H9 (cell line): ENCODE measurements at regions not wholly inside any gene's neighbourhood (a gene's known extent, or its start where the extent isn't known, plus 50 kb on each side); places are given as distances from the start of the nearest gene placed in this dataset.

Experiments used
- DNase-seq: peaks from one replicate; pipeline ENCODE4 v3.0.0-alpha.2; 2017
- H2AFZ ChIP-seq: one replicate; pipeline ENCODE4 v1.6.1; 2013; ENCODE audit warnings: mild to moderate bottlenecking, low read length, control low read depth, moderate library complexity
- H2AK5ac ChIP-seq: 2 replicates; pipeline ENCODE4 v1.6.1; 2013; ENCODE audit warnings: low read length, control low read depth, mixed read lengths; ENCODE audit not compliant: insufficient read length
- H2BK120ac ChIP-seq: one replicate; pipeline ENCODE4 v1.6.1; 2013; ENCODE audit warnings: low read depth, mild to moderate bottlenecking, low read length, control low read depth, inconsistent platforms; ENCODE audit not compliant: poor library complexity, severe bottlenecking
- H2BK12ac ChIP-seq: 2 replicates; pipeline ENCODE4 v1.6.1; 2013; ENCODE audit warnings: low read length, control low read depth, mixed read lengths, low read depth; ENCODE audit not compliant: insufficient read length
- H2BK15ac ChIP-seq: 2 replicates; pipeline ENCODE4 v1.6.1; 2013; ENCODE audit warnings: low read depth, low read length, control low read depth
- H2BK20ac ChIP-seq: one replicate; pipeline ENCODE4 v1.6.1; 2013; ENCODE audit warnings: low read depth, mild to moderate bottlenecking, low read length, control low read depth, inconsistent platforms; ENCODE audit not compliant: poor library complexity, severe bottlenecking
- H2BK5ac ChIP-seq: 2 replicates; pipeline ENCODE4 v1.6.1; 2013; ENCODE audit warnings: low read length, control low read depth, mixed read lengths; ENCODE audit not compliant: insufficient read length
- H3K14ac ChIP-seq: 2 replicates; pipeline ENCODE4 v1.6.1; 2013; ENCODE audit warnings: low read length, control low read depth; ENCODE audit not compliant: insufficient read depth
- H3K18ac ChIP-seq: 2 replicates; pipeline ENCODE4 v1.6.1; 2013; ENCODE audit warnings: low read depth, mild to moderate bottlenecking, mixed read lengths, low read length, control low read depth; ENCODE audit not compliant: insufficient read length
- H3K23ac ChIP-seq: 2 replicates; pipeline ENCODE4 v1.6.1; 2013; ENCODE audit warnings: low read length, control low read depth, mixed read lengths, low read depth; ENCODE audit not compliant: insufficient read length
- H3K23me2 ChIP-seq: 2 replicates; pipeline ENCODE4 v1.6.1; 2013; ENCODE audit warnings: low read depth, mild to moderate bottlenecking, mixed read lengths, low read length, control low read depth; ENCODE audit not compliant: insufficient read length, poor library complexity, severe bottlenecking
- H3K27ac ChIP-seq: 2 replicates; pipeline ENCODE4 v1.5.1; 2013; ENCODE audit warnings: low read length, control low read depth, mixed read lengths, low read depth; ENCODE audit not compliant: insufficient read length
- H3K27me3 ChIP-seq: 2 replicates; pipeline ENCODE4 v1.6.1; 2013; ENCODE audit warnings: low read length, control low read depth, inconsistent platforms; ENCODE audit not compliant: insufficient read depth
- H3K4ac ChIP-seq: 2 replicates; pipeline ENCODE4 v1.6.1; 2013; ENCODE audit warnings: low read depth, mild to moderate bottlenecking, control low read depth, inconsistent platforms, low read length, moderate library complexity
- H3K4me1 ChIP-seq: 2 replicates; pipeline ENCODE4 v1.6.1; 2013; ENCODE audit warnings: low read length, control low read depth, inconsistent platforms; ENCODE audit not compliant: insufficient read depth
- H3K4me2 ChIP-seq: 2 replicates; pipeline ENCODE4 v1.6.1; 2013; ENCODE audit warnings: low read length, control low read depth, mixed read lengths; ENCODE audit not compliant: insufficient read length, insufficient read depth
- H3K56ac ChIP-seq: 2 replicates; pipeline ENCODE4 v1.6.1; 2013; ENCODE audit warnings: low read depth, mild to moderate bottlenecking, mixed read lengths, low read length, control low read depth; ENCODE audit not compliant: insufficient read length
- H3K79me1 ChIP-seq: 2 replicates; pipeline ENCODE4 v1.6.1; 2013; ENCODE audit warnings: low read depth, mild to moderate bottlenecking, moderate library complexity, low read length, control low read depth, inconsistent platforms; ENCODE audit not compliant: insufficient read depth, poor library complexity, severe bottlenecking
- H3K79me2 ChIP-seq: 2 replicates; pipeline ENCODE4 v1.6.1; 2013; ENCODE audit warnings: low read length, control low read depth, inconsistent platforms; ENCODE audit not compliant: insufficient read depth
- H3K9ac ChIP-seq: 2 replicates; pipeline ENCODE4 v1.6.1; 2013; ENCODE audit warnings: low read length, control low read depth, mixed read lengths; ENCODE audit not compliant: insufficient read length; ENCODE audit errors: extremely low read depth
- H3K9me3 ChIP-seq: one replicate; pipeline ENCODE4 v1.6.1; 2013; ENCODE audit warnings: low read depth, low read length, inconsistent platforms; ENCODE audit not compliant: control insufficient read depth
- H3T11ph ChIP-seq: one replicate; pipeline ENCODE4 v1.6.1; 2013; ENCODE audit warnings: mild to moderate bottlenecking, low read length, control low read depth, inconsistent platforms
- H4K20me1 ChIP-seq: one replicate; pipeline ENCODE4 v1.6.1; 2013; ENCODE audit not compliant: control insufficient read depth, insufficient read length, insufficient read depth
- H4K5ac ChIP-seq: 2 replicates; pipeline ENCODE4 v1.6.1; 2013; ENCODE audit warnings: low read depth, mild to moderate bottlenecking, mixed read lengths, low read length, control low read depth; ENCODE audit not compliant: insufficient read length
- H4K8ac ChIP-seq: replicated peaks from 2 replicates; pipeline ENCODE4 v1.6.1; 2013; ENCODE audit warnings: low read length, control low read depth, mixed read lengths, low read depth; ENCODE audit not compliant: insufficient read length
- H4K91ac ChIP-seq: 2 replicates; pipeline ENCODE4 v1.6.1; 2013; ENCODE audit warnings: low read depth, mild to moderate bottlenecking, moderate library complexity, mixed read lengths, low read length, control low read depth; ENCODE audit not compliant: insufficient read length
- H3K27ac Mint-ChIP-seq, 3 experiments: 2 replicates in 2 of 3; 3 replicates in 1 of 3; pipeline ENCODE4 v1.8.0; 2020 to 2021; ENCODE audit warnings: mixed read lengths in 3 of 3, mild to moderate bottlenecking in 1 of 3, moderate library complexity in 1 of 3
- H3K27me3 Mint-ChIP-seq: 2 replicates; pipeline ENCODE4 v1.8.0; 2021; ENCODE audit warnings: low read depth, mild to moderate bottlenecking, moderate library complexity, mixed read lengths
- H3K36me3 Mint-ChIP-seq, 3 experiments: 2 replicates in 2 of 3; 3 replicates in 1 of 3; pipeline ENCODE4 v1.8.0; 2020 to 2021; ENCODE audit warnings: low read depth in 3 of 3, mixed read lengths in 3 of 3; ENCODE audit not compliant: insufficient read depth in 1 of 3
- H3K4me1 Mint-ChIP-seq, 2 experiments: 2 replicates each; pipeline ENCODE4 v1.8.0; 2020; ENCODE audit warnings: mixed read lengths in 2 of 2
- H3K4me3 Mint-ChIP-seq, 2 experiments: 2 replicates in 1 of 2; 3 replicates in 1 of 2; pipeline ENCODE4 v1.8.0; 2020 to 2021; ENCODE audit warnings: mild to moderate bottlenecking in 2 of 2, mixed read lengths in 2 of 2, moderate library complexity in 1 of 2
- H3K9me3 Mint-ChIP-seq, 2 experiments: 2 replicates in 1 of 2; 3 replicates in 1 of 2; pipeline ENCODE4 v1.8.0; 2020; ENCODE audit warnings: mild to moderate bottlenecking in 2 of 2, mixed read lengths in 2 of 2, moderate library complexity in 1 of 2
- WGBS: extraction: QIAGEN DNeasy Blood & Tissue Kit; methylation state at CpG from one replicate; pipeline ENCODE4 v1.1.7; 2013; ENCODE audit warnings: missing lambda C conversion rate, low lambda C conversion rate, mixed read lengths; ENCODE audit not compliant: insufficient read length; ENCODE audit errors: extremely low coverage; 5-methylcytosine and 5-hydroxymethylcytosine counted together
- TF ChIP-seq, protein P1 (sequence below): fragments of 200-600 bp; sonication (generic); conservative IDR thresholded peaks from 3 replicates; pipeline ENCODE4 v1.8.0; 2021; ENCODE audit warnings: antibody characterized with exemption, mild to moderate bottlenecking

- H3K79me1 ChIP-seq = no peaks in the 10 kb centered on the region
- H3K9me3 ChIP-seq = no peaks in the 10 kb centered on the region
- no peak overlapping the region for H3K27ac ChIP-seq
- H3K4me1 Mint-ChIP-seq = peaks cover 9 to 19% of the 10 kb centered on the region in 2 experiments; a peak in 3 of 4 replicates
- H2BK120ac ChIP-seq = no peak overlapping the region
- no peak overlapping the region for H2BK5ac ChIP-seq
- H4K8ac ChIP-seq = no peak overlapping the region
- no peaks in the 10 kb centered on the region for H3K4me1 ChIP-seq
- no peaks in the 10 kb centered on the region for H3K36me3 Mint-ChIP-seq
- no peak overlapping the region for H2AK5ac ChIP-seq
- H4K20me1 ChIP-seq = no peaks in the 10 kb centered on the region
- no peak overlapping the region for H3T11ph ChIP-seq
- H3K14ac ChIP-seq = no peak overlapping the region
- H3K23me2 ChIP-seq = no peaks in the 10 kb centered on the region
- no peak overlapping the region for H2AFZ ChIP-seq
- WGBS = no CpG with 5 or more reads among the region's 3 CpGs
- H3K27me3 Mint-ChIP-seq = peaks cover 3% of the 10 kb centered on the region
- H3K4ac ChIP-seq = no peak overlapping the region
- no peak overlapping the region for H3K4me3 Mint-ChIP-seq
- no peaks in the 10 kb centered on the region; a peak in 1 of 5 replicates for H3K9me3 Mint-ChIP-seq
- DNase-seq = no peak
- no peaks in the 10 kb centered on the region for H3K79me2 ChIP-seq
- H2BK12ac ChIP-seq = no peak overlapping the region
- H2BK20ac ChIP-seq = no peak overlapping the region
- H3K27me3 ChIP-seq = no peaks in the 10 kb centered on the region
- H3K23ac ChIP-seq = no peak overlapping the region
- H4K91ac ChIP-seq = no peak overlapping the region
- no peak overlapping the region for H2BK15ac ChIP-seq
- H4K5ac ChIP-seq = no peak overlapping the region
- TF ChIP-seq, protein P1, sequence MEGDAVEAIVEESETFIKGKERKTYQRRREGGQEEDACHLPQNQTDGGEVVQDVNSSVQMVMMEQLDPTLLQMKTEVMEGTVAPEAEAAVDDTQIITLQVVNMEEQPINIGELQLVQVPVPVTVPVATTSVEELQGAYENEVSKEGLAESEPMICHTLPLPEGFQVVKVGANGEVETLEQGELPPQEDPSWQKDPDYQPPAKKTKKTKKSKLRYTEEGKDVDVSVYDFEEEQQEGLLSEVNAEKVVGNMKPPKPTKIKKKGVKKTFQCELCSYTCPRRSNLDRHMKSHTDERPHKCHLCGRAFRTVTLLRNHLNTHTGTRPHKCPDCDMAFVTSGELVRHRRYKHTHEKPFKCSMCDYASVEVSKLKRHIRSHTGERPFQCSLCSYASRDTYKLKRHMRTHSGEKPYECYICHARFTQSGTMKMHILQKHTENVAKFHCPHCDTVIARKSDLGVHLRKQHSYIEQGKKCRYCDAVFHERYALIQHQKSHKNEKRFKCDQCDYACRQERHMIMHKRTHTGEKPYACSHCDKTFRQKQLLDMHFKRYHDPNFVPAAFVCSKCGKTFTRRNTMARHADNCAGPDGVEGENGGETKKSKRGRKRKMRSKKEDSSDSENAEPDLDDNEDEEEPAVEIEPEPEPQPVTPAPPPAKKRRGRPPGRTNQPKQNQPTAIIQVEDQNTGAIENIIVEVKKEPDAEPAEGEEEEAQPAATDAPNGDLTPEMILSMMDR = no peak
- H3K27ac Mint-ChIP-seq = no peak overlapping the region
- H3K18ac ChIP-seq = no peak overlapping the region
- H3K4me2 ChIP-seq = no peak overlapping the region
- no peak overlapping the region for H3K9ac ChIP-seq
- H3K56ac ChIP-seq = no peak overlapping the region
Measured at GRCh38 chr1:22287273-22287672, 144.4 kb upstream of the WNT4 start.
